ENCODE measurements at regions not wholly inside any gene's neighbourhood (a gene's known extent, or its start where the extent isn't known, plus 50 kb on each side); places are given as distances from the start of the nearest gene placed in this dataset.

DNA sequence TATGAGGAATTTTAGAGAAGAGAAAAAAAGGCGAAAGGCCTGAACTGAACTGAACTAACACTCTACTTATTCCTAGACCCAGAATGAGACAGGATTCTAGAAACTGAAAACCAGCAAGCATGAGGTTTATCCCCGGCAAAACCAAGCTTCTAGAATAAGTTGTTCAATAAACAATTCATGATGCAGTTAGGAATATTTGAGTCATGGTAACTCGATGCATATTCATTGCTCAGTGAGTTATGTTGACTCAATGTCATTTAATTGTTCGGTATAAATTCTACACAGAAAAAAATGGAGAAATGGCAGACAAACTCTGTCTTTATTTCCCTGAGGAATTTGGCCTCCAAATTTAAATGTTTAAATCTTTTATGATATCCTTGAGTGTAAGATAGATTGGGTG, 321.5 kb downstream of the SATB2 start:
- no peak for DNase-seq (ENCODE audit: low read depth in 4 of 4, low spot score in 2 of 4)

- no peak for DNase-seq (ENCODE audit: low read depth in 4 of 4, low spot score in 2 of 4)
These were observed 325.9 kb downstream of the SATB2 start for GRCh38 chr2:199131876-199132275.

DNA sequence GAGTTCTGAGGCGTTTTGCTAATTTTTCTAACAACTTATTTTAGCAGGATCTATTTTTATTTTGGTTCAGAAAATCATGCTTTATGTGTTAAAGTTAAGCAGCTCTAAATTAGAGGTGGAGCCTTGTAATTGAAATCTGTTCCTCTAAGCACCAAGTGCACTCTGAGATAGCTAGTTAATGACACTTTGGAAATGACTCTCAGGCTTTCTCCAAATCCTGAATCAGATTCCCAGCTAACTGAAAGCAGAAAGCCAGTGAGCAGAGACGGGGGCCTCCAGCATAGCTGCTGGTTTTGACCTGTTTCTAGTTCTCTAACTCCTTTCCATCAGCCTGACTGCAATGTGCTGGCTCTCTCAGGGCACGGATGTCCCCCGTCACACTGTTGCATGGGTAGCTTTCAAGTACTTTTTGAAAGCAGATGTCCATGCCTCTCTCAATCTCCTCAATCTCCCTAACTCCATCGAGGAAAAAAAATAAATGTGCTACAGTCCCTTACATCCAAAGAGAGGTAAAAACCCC, 326.5 kb downstream of the SATB2 start:
- DNase-seq (ENCODE audit: low read depth in 4 of 4, low spot score in 2 of 4): no peak

- no peak for DNase-seq (ENCODE audit: low read depth in 4 of 4, low spot score in 2 of 4)
These were observed 327.2 kb downstream of the SATB2 start for GRCh38 chr2:199130501-199130900.

- DNase-seq (ENCODE audit: low read depth in 4 of 4, low spot score in 2 of 4): no peak
These were observed 329.1 kb downstream of the SATB2 start for GRCh38 chr2:199128476-199129229.

- no peak for DNase-seq (ENCODE audit: low read depth in 4 of 4, low spot score in 2 of 4)
These were observed 337.9 kb downstream of the SATB2 start for GRCh38 chr2:199119796-199120195.

GRCh38 chr2:199118673-199119112, 339.0 kb downstream of the SATB2 start:
- peak in 2 of 4 donors; percentile 21 to 33 for DNase-seq (ENCODE audit: low read depth in 4 of 4, low spot score in 2 of 4)

DNA sequence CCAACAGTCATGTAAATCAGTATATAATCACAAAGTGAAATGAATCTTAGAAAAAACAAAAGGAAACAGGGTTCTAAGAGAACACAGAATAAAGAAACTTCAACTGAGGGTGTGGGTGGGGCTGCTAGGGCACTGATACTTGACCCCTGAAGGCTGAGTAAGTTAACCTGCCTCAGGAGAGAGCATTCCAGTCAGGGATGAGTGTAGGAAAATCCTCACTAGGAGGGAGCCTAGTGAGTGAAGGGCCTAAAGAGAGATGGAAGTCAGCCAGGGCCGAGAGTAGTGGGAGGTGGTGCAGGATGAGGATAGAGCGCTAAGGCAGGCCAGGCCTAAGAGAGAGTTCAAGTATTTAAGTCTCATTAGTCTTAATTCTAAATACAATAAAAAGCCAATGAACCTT, 342.6 kb downstream of the SATB2 start:
- DNase-seq (ENCODE audit: low read depth in 4 of 4, low spot score in 2 of 4): no peak

DNA sequence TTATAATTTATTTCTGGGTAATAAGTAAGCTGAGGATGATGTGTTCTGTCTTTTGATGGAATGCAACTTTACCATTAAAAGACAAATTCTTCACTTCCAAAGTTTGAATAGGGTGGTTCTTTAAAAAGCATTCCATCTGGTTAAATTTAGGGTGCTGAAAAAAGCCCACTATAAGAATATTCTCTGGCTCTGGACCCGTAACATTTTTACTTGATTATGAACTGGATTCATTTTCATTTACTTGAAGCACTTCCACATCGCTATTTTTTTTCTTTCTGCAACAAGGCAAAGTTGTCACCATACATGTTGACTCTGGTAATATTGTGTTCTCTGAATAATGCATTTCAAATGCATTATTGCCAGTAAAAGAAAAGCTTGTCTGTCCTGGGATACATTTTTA, 344.6 kb downstream of the SATB2 start:
- DNase-seq (ENCODE audit: low read depth in 4 of 4, low spot score in 2 of 4): no peak

DNA sequence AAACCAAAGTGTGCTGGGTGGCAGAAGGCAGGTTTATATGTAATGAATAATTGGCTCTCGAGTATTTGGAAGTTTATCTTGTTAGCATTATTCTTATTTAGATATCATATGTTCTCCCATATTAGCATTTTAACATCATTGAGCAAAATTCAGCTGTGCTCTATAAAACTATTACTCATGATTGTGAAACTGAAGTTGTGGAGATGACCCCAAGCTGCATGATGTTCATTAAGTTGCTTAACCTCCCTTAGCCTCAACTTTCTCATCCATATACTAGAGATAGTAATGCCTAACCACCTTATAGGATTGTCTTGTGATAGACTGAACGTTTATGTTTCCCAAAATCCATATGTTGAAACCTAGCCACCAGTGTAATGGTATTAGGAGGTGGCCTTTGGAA, 346.3 kb downstream of the SATB2 start:
- DNase-seq (ENCODE audit: low read depth in 4 of 4, low spot score in 2 of 4): no peak

- no peak for DNase-seq (ENCODE audit: low read depth in 4 of 4, low spot score in 2 of 4)
These were observed 349.7 kb downstream of the SATB2 start for GRCh38 chr2:199108056-199108455.

- no peak for DNase-seq (ENCODE audit: low read depth in 4 of 4, low spot score in 2 of 4)
These were observed 351.9 kb downstream of the SATB2 start for GRCh38 chr2:199105826-199106225.

DNA sequence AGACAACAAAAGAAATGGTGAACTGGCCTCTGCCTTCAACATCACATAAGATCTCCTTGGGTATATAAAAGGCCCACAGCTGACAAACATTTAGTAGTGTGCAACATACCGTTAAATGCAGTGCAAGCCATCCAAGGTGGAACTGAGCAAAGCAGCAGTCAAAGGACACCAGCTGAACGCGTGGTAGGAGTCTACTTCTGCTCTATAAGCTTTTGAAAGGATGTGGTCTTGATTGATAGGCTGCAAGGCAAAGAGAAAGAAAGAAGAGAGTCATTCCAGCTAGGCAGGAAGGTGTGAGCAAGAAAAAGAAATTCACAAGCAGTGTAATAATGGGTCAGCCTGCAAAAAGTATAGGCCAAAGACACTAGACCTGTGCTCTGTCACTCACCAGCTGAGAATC, 356.3 kb downstream of the SATB2 start:
- DNase-seq (ENCODE audit: low read depth in 4 of 4, low spot score in 2 of 4): no peak

DNA sequence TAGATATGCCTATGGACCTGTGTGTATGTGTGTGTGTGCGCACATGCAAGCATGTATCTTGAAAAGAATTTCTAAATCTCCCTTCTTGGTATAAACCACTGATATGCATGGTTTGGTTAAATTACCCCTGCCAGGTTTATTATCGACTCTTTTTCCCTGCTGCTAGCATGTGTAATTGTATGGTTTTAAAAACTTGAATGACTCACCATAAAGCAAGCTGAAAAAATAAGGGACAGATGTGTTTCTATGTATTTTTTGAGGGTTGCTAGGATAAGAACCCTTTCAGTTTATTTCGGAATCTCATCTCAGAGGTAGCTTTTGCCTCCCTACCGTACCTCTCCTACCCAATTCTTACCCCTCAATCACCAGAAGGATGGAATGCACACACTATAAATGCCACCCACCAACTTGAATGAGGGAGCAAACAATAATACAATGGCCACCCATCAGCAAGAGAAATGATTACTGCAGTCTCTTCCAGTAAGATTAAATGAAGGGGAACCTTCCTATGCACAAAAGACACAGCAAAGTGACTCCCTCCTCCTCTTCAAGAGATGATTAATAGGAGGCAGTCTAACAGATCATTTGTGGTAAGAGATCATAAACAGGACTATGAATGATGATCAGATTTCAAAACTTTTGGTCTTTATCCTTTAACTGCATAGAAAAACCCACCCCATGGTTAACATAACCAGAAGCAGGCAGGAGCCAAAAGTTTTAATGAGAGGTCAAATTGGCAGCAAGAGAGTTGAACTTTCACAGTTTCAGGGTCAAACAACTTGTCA, 357.2 kb downstream of the SATB2 start:
- DNase-seq (ENCODE audit: low read depth in 4 of 4, low spot score in 2 of 4): no peak

DNA sequence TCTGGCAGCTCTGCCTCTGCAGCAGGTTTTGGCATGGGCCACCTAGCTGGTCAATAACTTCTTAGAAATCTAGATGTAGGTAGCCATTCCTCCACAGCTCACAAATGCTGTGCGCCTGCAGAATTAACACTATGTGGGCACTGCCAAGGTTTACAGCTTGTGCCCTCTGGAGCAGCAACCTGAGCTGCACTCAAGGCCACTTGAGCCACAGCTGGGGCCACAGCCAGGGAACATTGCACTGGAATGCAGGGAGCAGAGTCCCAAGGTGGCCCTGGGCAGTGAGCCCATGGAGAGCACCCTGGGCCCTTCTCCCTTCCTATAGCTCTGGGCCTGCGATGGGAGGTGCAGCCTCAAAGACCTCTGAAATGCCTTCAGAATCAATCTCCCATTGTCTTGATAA, 365.3 kb downstream of the SATB2 start:
- no peak for DNase-seq (ENCODE audit: low read depth in 4 of 4, low spot score in 2 of 4)

- DNase-seq (ENCODE audit: low read depth in 4 of 4, low spot score in 2 of 4): no peak
These were observed 372.5 kb downstream of the SATB2 start for GRCh38 chr2:199085261-199085660.

- DNase-seq (ENCODE audit: low read depth in 4 of 4, low spot score in 2 of 4): no peak
These were observed 387.3 kb downstream of the SATB2 start for GRCh38 chr2:199070322-199070949.

GRCh38 chr2:199064201-199064600, 393.5 kb downstream of the SATB2 start:
- no peak for DNase-seq (ENCODE audit: low read depth in 4 of 4, low spot score in 2 of 4)

DNA sequence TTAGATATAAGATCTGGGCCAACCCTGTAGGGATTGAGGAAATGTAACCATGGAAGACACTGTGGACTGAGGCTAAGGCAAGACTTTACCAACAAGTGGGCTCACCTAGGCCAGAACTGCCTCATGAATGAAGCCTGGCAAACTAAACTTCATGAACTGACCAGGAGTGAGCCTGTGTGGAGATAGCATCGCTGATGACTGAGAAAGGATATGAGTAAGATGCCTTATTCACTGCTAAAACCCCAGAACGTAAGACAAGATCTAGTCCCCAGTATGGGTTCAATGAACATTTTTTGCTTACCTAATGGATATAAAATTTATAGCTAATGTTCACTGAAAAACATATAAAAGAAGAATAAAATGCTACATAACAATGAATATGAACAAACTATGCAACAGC, 399.8 kb downstream of the SATB2 start:
- no peak for DNase-seq (ENCODE audit: low read depth in 4 of 4, low spot score in 2 of 4)

- DNase-seq (ENCODE audit: low read depth in 4 of 4, low spot score in 2 of 4): no peak
These were observed 402.4 kb downstream of the SATB2 start for GRCh38 chr2:199055336-199055735.

DNA sequence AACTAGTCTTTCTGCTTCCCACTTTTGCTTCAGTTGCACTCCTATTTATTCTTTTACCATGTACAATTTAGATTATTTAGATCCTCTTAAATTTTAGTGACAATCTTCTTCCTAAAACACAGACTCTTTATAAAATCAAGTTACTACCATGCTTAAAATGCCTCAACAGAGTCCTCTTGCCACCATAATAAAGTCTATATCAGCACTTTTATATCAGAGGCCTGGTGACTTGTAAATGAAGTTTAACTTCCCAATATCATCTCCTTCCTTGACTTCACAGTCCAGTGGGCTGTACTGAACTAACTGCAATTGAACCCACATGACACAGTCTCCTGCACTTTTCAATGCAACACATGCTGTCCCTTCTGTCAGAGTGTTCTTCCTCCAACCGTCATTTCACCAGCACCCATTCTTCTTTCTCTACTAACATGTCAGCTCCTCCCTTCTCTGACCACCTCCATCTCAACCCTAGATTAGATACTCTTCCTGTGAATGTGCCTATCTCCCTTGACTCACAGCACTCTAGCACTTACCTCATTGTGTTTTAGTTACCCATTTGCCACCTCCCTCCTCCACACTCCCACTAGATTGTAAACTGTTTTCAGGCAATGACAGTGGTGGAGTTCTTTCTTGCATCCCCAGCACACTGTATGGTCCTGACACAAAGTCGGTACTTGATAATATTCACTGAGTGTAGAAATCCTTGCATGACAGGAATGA, 414.9 kb downstream of the SATB2 start:
- no peak for DNase-seq (ENCODE audit: low read depth in 4 of 4, low spot score in 2 of 4)
